Ascending aorta (tissue), 2 donors: ENCODE measurements at regions not wholly inside any gene's neighbourhood (a gene's known extent, or its start where the extent isn't known, plus 50 kb on each side); places are given as distances from the start of the nearest gene placed in this dataset.

Source experiments
- DNase-seq, 2 donors: peaks; one replicate each; pipeline ENCODE4 v3.0.0-alpha.2; 2019; ENCODE audit warnings: low spot score in 2 of 2
- H3K27ac ChIP-seq, 2 donors: fragments of 200-600 bp; sonication (generic); one replicate each; pipeline ENCODE4 v1.5.1; 2016 to 2017; ENCODE audit warnings: mild to moderate bottlenecking in 1 of 2
- H3K27me3 ChIP-seq: fragments of 200-600 bp; sonication (generic); one replicate; pipeline ENCODE4 v1.5.1; 2017
- H3K36me3 ChIP-seq, 2 donors: fragments of 200-600 bp; sonication (generic); one replicate each; pipeline ENCODE4 v1.5.1; 2016
- H3K4me1 ChIP-seq, 2 donors: fragments of 200-600 bp; sonication (generic); one replicate each; pipeline ENCODE4 v1.5.1; 2016 to 2017; ENCODE audit warnings: mild to moderate bottlenecking in 1 of 2
- H3K4me3 ChIP-seq, 2 donors: fragments of 200-600 bp; sonication (generic); one replicate each; pipeline ENCODE4 v1.5.1; 2016 to 2017; ENCODE audit warnings: mild to moderate bottlenecking in 1 of 2
- H3K9me3 ChIP-seq, 2 donors: fragments of 200-600 bp; sonication (generic); one replicate each; pipeline ENCODE4 v1.5.1; 2016
- intact Hi-C: fragments of 100-400 bp; cut with DNase I; formaldehyde crosslinking; loops from one replicate; pipeline ENCODE4 v1.15.1; 2023
- TF ChIP-seq, protein P1 (sequence below), 3 experiments: fragments of 200-600 bp in 2 of 3; fragments of 450-650 bp in 1 of 3; sonication (generic) in 2 of 3; IDR thresholded peaks; one replicate each; pipeline ENCODE4 v1.5.1; 2016 to 2019; ENCODE audit warnings: antibody characterized with exemption in 3 of 3, mild to moderate bottlenecking in 1 of 3, moderate library complexity in 1 of 3

DNA sequence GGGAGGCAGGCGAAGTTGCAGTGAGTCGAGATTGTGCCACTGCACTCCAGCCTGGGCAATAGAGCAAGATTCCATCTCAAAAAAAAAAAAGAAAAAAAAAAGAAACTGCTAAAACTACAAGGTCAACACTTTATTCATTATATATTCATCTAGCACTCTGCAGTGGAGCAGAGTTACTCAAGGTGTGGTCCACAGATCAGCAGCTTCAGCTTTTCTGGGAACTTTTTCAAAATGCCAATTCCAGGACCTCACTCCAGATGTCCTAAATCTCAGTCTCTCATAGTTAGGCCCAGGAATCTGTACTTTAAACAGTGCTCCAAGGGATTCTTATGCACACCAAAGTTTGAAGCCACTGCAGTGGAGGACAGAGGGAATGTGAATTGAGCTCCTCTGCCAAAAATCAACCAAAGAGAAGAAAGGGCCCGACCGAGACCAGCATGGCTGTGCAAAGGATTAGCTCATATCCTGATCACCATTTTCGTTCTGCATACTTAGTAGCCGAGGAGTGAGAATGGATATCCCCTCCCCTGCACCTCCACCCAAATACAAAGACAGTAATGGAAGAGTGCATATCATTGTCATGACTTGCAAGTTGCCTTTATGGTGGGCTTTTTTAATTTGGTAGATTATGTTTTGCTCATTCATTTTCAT is 201.9 kb downstream of the MEX3B start:
- H3K9me3 ChIP-seq, result no peaks in the 10 kb centered on the region
- TF ChIP-seq, protein P1, sequence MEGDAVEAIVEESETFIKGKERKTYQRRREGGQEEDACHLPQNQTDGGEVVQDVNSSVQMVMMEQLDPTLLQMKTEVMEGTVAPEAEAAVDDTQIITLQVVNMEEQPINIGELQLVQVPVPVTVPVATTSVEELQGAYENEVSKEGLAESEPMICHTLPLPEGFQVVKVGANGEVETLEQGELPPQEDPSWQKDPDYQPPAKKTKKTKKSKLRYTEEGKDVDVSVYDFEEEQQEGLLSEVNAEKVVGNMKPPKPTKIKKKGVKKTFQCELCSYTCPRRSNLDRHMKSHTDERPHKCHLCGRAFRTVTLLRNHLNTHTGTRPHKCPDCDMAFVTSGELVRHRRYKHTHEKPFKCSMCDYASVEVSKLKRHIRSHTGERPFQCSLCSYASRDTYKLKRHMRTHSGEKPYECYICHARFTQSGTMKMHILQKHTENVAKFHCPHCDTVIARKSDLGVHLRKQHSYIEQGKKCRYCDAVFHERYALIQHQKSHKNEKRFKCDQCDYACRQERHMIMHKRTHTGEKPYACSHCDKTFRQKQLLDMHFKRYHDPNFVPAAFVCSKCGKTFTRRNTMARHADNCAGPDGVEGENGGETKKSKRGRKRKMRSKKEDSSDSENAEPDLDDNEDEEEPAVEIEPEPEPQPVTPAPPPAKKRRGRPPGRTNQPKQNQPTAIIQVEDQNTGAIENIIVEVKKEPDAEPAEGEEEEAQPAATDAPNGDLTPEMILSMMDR (IDR thresholded peaks at IDR 0.05), result no peak
- H3K27me3 ChIP-seq, result no peaks in the 10 kb centered on the region
- DNase-seq, result no peak
- no peaks in the 10 kb centered on the region for H3K4me1 ChIP-seq
- H3K27ac ChIP-seq, result no peak overlapping the region
- intact Hi-C loops, result no loop called here
- H3K36me3 ChIP-seq, result no peaks in the 10 kb centered on the region
- no peak overlapping the region for H3K4me3 ChIP-seq

DNA sequence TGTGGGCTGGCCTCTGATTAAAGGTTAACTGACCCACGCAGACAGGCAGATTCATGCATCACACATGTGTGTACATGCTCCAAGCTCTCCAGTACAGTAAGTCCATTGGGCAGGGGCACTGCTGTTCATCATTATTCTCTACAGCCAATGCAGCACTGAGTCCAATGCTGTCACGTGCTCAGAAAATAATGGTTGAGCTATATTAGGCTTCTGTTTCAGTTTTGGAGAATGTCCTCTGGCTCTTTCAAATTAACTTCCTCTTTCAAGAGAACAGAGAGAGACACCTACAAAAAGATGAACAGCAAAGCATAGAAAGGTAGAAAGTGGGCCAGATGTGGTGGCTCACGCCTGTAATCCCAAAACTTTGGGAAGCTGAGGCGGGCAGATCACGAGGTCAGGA is 202.6 kb downstream of the MEX3B start:
- Histone ChIP-seq H3K36me3 (no peaks in the 10 kb centered on the region), H3K27ac (no peak overlapping the region), H3K27me3 (no peaks in the 10 kb centered on the region), H3K9me3 (no peaks in the 10 kb centered on the region), H3K4me1 (no peaks in the 10 kb centered on the region), H3K4me3 (no peak overlapping the region)
- intact Hi-C loops, result no loop called here
- no peak for DNase-seq
- TF ChIP-seq, protein P1 (IDR thresholded peaks at IDR 0.05), result no peak

DNA sequence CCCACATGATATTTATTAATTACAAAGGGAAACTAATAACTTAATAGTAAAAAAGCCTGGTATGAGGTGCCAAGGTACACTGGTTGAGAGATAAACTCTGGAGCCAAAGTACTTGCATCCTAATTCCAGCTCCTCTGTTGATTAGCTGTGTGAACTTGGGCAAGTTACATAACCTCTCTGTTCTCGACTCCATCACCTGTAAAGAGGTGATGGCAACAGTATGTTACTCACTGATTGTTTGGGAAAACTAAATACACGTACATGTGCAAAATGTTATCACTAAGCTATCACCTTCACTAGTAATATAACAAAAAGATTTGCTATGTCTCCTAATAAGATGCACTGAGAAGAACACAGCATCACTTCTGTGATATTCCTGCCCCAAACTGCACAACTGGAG is 206.4 kb downstream of the MEX3B start:
- no peaks in the 10 kb centered on the region for H3K36me3 ChIP-seq
- no peaks in the 10 kb centered on the region for H3K4me1 ChIP-seq
- intact Hi-C loops, result no loop called here
- no peak for DNase-seq
- TF ChIP-seq, protein P1 (IDR thresholded peaks at IDR 0.05), result no peak
- no peak overlapping the region for H3K27ac ChIP-seq
- no peaks in the 10 kb centered on the region for H3K27me3 ChIP-seq
- H3K9me3 ChIP-seq, result no peaks in the 10 kb centered on the region
- no peak overlapping the region for H3K4me3 ChIP-seq

DNA sequence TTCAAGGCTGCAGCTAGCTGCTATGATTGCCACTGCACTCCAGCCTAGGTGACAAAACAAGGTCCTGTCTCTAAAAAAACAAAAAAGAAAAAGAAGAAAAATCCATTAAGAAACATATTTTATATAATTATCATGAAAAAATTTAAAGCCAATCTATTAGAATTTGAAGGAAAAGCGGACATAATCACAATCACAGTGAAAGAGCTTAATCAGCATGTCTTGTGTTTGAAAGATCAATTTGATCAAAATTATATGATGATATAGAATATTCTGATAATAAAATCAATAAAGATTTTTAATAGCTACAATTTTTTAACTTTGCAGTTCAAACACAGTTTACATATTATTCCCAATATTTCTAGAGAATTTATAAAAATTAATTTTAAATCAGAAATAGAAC is 210.1 kb downstream of the MEX3B start:
- intact Hi-C loops, result no loop called here
- no peak for DNase-seq
- H3K4me3 ChIP-seq, result no peak overlapping the region
- TF ChIP-seq, protein P1 (IDR thresholded peaks at IDR 0.05), result no peak
- H3K27me3 ChIP-seq, result no peaks in the 10 kb centered on the region
- no peak overlapping the region for H3K27ac ChIP-seq
- H3K4me1 ChIP-seq, result no peaks in the 10 kb centered on the region
- H3K9me3 ChIP-seq, result no peaks in the 10 kb centered on the region
- no peaks in the 10 kb centered on the region for H3K36me3 ChIP-seq

DNA sequence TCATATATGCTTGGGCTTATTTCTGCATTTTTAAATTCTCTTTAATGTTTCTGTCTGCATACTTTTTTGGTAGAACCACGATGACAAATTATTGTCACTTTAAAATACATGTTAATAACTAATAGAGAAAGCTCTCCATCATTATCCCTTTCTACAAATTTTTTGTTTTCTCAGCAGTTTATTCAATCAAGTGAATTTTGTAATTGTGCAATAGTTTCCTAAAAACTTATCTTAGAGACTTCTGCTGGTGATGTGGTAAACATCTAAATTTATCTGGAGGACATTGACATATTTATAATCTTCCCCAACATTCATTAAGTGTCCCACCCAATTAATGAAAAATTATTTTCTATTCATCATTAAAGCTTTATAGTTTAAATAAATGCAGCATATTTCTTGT is 215.3 kb downstream of the MEX3B start:
- H3K36me3 ChIP-seq, result no peaks in the 10 kb centered on the region
- H3K4me3 ChIP-seq, result no peak overlapping the region
- intact Hi-C loops, result no loop called here
- no peaks in the 10 kb centered on the region for H3K9me3 ChIP-seq
- DNase-seq, result no peak
- H3K4me1 ChIP-seq, result no peaks in the 10 kb centered on the region
- TF ChIP-seq, protein P1 (IDR thresholded peaks at IDR 0.05), result no peak
- H3K27me3 ChIP-seq, result no peaks in the 10 kb centered on the region
- no peak overlapping the region for H3K27ac ChIP-seq

DNA sequence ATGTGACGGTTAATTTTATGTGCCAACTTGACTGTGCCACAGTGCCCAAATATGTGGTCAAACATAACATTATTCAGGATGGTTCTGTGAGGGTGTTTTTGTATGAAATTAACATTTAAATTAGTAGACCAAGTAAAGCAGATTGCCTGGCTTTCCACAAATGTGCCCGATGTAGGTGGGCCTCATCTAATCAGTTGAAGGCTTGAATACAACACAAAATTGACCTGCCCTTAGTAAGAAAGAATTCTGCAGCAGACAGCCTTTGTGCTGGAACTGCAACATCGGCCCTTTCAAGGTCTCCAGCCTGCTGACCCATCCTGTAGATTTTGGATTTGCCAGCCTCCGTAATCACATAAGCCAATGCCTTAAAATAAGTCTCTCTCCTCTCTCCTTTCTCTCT is 215.9 kb downstream of the MEX3B start:
- Histone ChIP-seq H3K27ac (no peak overlapping the region), H3K36me3 (no peaks in the 10 kb centered on the region), H3K27me3 (no peaks in the 10 kb centered on the region), H3K4me1 (no peaks in the 10 kb centered on the region), H3K4me3 (no peak overlapping the region), H3K9me3 (no peaks in the 10 kb centered on the region)
- TF ChIP-seq, protein P1 (IDR thresholded peaks at IDR 0.05), result no peak
- intact Hi-C loops, result no loop called here
- DNase-seq, result no peak
